HUES6 (cell line): ENCODE measurements at regions not wholly inside any gene's neighbourhood (a gene's known extent, or its start where the extent isn't known, plus 50 kb on each side); places are given as distances from the start of the nearest gene placed in this dataset.
"Not testable (repeated sequence)": the region's sequence is repeated elsewhere in the genome, so short reads cannot be mapped to it uniquely, and the experiment has no call there.

Source experiments
- H3K27ac ChIP-seq: 2 replicates; pipeline ENCODE4 v1.7.0; 2013; ENCODE audit warnings: low read depth, mild to moderate bottlenecking, low read length, inconsistent platforms
- H3K27me3 ChIP-seq: 2 replicates; pipeline ENCODE4 v1.6.1; 2013; ENCODE audit warnings: low read length; ENCODE audit not compliant: control insufficient read depth, insufficient read depth
- H3K36me3 ChIP-seq: 2 replicates; pipeline ENCODE4 v1.6.1; 2013; ENCODE audit warnings: low read length; ENCODE audit not compliant: control insufficient read depth, insufficient read depth
- H3K4me1 ChIP-seq: 2 replicates; pipeline ENCODE4 v1.6.1; 2013; ENCODE audit warnings: low read length; ENCODE audit not compliant: control insufficient read depth, insufficient read depth
- H3K4me3 ChIP-seq: 2 replicates; pipeline ENCODE4 v1.5.1; 2013; ENCODE audit warnings: low read depth, low read length
- H3K9ac ChIP-seq: one replicate; pipeline ENCODE4 v1.6.1; 2013; ENCODE audit warnings: mild to moderate bottlenecking, low read length
- H3K9me3 ChIP-seq: 2 replicates; pipeline ENCODE4 v1.6.1; 2013; ENCODE audit warnings: low read depth, low read length; ENCODE audit not compliant: control insufficient read depth, insufficient read depth

GRCh38 chr12:63508543-63508942 lies 159.8 kb downstream of the DPY19L2 start:
- H3K36me3 ChIP-seq = no peaks in the 10 kb centered on the region
- H3K9ac ChIP-seq = no peak overlapping the region
- H3K9me3 ChIP-seq = peaks cover 3% of the 10 kb centered on the region; the same call in 1 of the 2 replicates
- H3K4me3 ChIP-seq = no peak overlapping the region
- H3K27me3 ChIP-seq = no peaks in the 10 kb centered on the region
- H3K27ac ChIP-seq = no peak overlapping the region
- no peaks in the 10 kb centered on the region for H3K4me1 ChIP-seq

GRCh38 chr12:63499567-63499966 lies 168.7 kb downstream of the DPY19L2 start:
- Histone ChIP-seq H3K27ac (no peak overlapping the region), H3K4me1 (no peaks in the 10 kb centered on the region), H3K4me3 (no peak overlapping the region), H3K9ac (no peak overlapping the region), H3K27me3 (no peaks in the 10 kb centered on the region), H3K36me3 (no peaks in the 10 kb centered on the region), H3K9me3 (peaks cover 4% of the 10 kb centered on the region; the same call in 1 of the 2 replicates)

GRCh38 chr12:63498239-63498638 lies 170.1 kb downstream of the DPY19L2 start:
- Histone ChIP-seq H3K4me3 (no peak overlapping the region), H3K27me3 (no peaks in the 10 kb centered on the region), H3K9ac (no peak overlapping the region), H3K9me3 (peaks cover 4% of the 10 kb centered on the region; the same call in 1 of the 2 replicates), H3K27ac (no peak overlapping the region), H3K4me1 (no peaks in the 10 kb centered on the region), H3K36me3 (no peaks in the 10 kb centered on the region)

- Histone ChIP-seq H3K27ac (no peak overlapping the region), H3K9ac (no peak overlapping the region), H3K4me3 (no peak overlapping the region), H3K27me3 (no peaks in the 10 kb centered on the region), H3K4me1 (no peaks in the 10 kb centered on the region), H3K36me3 (no peaks in the 10 kb centered on the region), H3K9me3 (peaks cover 4% of the 10 kb centered on the region; the same call in 1 of the 2 replicates)
Observed at GRCh38 chr12:63496654-63497053, 171.6 kb downstream of the DPY19L2 start.

- H3K9me3 ChIP-seq = peaks cover 4% of the 10 kb centered on the region; the same call in 1 of the 2 replicates
- no peaks in the 10 kb centered on the region for H3K27me3 ChIP-seq
- H3K4me3 ChIP-seq = no peak overlapping the region
- H3K27ac ChIP-seq = no peak overlapping the region
- H3K4me1 ChIP-seq = no peaks in the 10 kb centered on the region
- no peaks in the 10 kb centered on the region for H3K36me3 ChIP-seq
- H3K9ac ChIP-seq = no peak overlapping the region
Observed at GRCh38 chr12:63495974-63496373, 172.3 kb downstream of the DPY19L2 start.

- not testable (repeated sequence) for H3K27me3 ChIP-seq, H3K27ac ChIP-seq, H3K9ac ChIP-seq, H3K4me3 ChIP-seq, H3K9me3 ChIP-seq, H3K4me1 ChIP-seq, H3K36me3 ChIP-seq
Observed at GRCh38 chr12:63493357-63493756, 174.9 kb downstream of the DPY19L2 start.

- H3K4me1 ChIP-seq = no peaks in the 10 kb centered on the region
- no peaks in the 10 kb centered on the region for H3K9me3 ChIP-seq
- H3K4me3 ChIP-seq = no peak overlapping the region
- no peaks in the 10 kb centered on the region for H3K36me3 ChIP-seq
- H3K27me3 ChIP-seq = no peaks in the 10 kb centered on the region
- no peak overlapping the region for H3K9ac ChIP-seq
- no peak overlapping the region for H3K27ac ChIP-seq
Observed at GRCh38 chr12:63480186-63480585, 188.1 kb downstream of the DPY19L2 start.

- no peak overlapping the region for H3K27ac ChIP-seq
- H3K36me3 ChIP-seq = no peaks in the 10 kb centered on the region
- no peaks in the 10 kb centered on the region for H3K27me3 ChIP-seq
- no peaks in the 10 kb centered on the region for H3K9me3 ChIP-seq
- H3K9ac ChIP-seq = no peak overlapping the region
- no peak overlapping the region for H3K4me3 ChIP-seq
- H3K4me1 ChIP-seq = no peaks in the 10 kb centered on the region
Observed at GRCh38 chr12:63470161-63470560, 198.1 kb downstream of the DPY19L2 start.

- H3K27ac ChIP-seq = no peak overlapping the region
- no peaks in the 10 kb centered on the region for H3K4me1 ChIP-seq
- no peak overlapping the region for H3K9ac ChIP-seq
- H3K36me3 ChIP-seq = no peaks in the 10 kb centered on the region
- H3K4me3 ChIP-seq = no peak overlapping the region
- H3K9me3 ChIP-seq = no peaks in the 10 kb centered on the region
- H3K27me3 ChIP-seq = no peaks in the 10 kb centered on the region
Observed at GRCh38 chr12:63467951-63468350, 200.3 kb downstream of the DPY19L2 start.

- Histone ChIP-seq H3K9ac (no peak overlapping the region), H3K27ac (no peak overlapping the region), H3K4me1 (no peaks in the 10 kb centered on the region), H3K27me3 (no peaks in the 10 kb centered on the region), H3K9me3 (no peaks in the 10 kb centered on the region), H3K4me3 (no peak overlapping the region), H3K36me3 (no peaks in the 10 kb centered on the region)
Observed at GRCh38 chr12:63457857-63458256, 210.4 kb downstream of the DPY19L2 start.

- H3K27ac ChIP-seq = no peak overlapping the region
- no peak overlapping the region for H3K9ac ChIP-seq
Observed at GRCh38 chr12:63457428-63457827, 210.9 kb downstream of the DPY19L2 start.

GRCh38 chr12:63450816-63451215 lies 217.5 kb downstream of the DPY19L2 start:
- Histone ChIP-seq H3K9ac (no peak overlapping the region), H3K27ac (no peak overlapping the region), H3K4me1 (no peaks in the 10 kb centered on the region), H3K27me3 (no peaks in the 10 kb centered on the region), H3K36me3 (no peaks in the 10 kb centered on the region), H3K9me3 (no peaks in the 10 kb centered on the region), H3K4me3 (no peak overlapping the region)

More at GRCh38 chr12:63457428-63457827, 210.9 kb downstream of the DPY19L2 start:
- Histone ChIP-seq H3K4me1 (no peaks in the 10 kb centered on the region), H3K9me3 (no peaks in the 10 kb centered on the region), H3K27me3 (no peaks in the 10 kb centered on the region), H3K36me3 (no peaks in the 10 kb centered on the region), H3K4me3 (no peak overlapping the region)
